Muscle of leg (tissue), 3 donors: ENCODE measurements at regions not wholly inside any gene's neighbourhood (a gene's known extent, or its start where the extent isn't known, plus 50 kb on each side); places are given as distances from the start of the nearest gene placed in this dataset.
"Not testable (repeated sequence)": the region's sequence is repeated elsewhere in the genome, so short reads cannot be mapped to it uniquely, and the experiment has no call there.

ENCODE experiments used
- DNase-seq: peaks from one replicate; pipeline ENCODE4 v3.0.0; 2013
- H3K27ac ChIP-seq: one replicate; pipeline ENCODE4 v1.5.1; 2013; ENCODE audit warnings: mild to moderate bottlenecking, low read length, control low read depth
- H3K27me3 ChIP-seq: one replicate; pipeline ENCODE4 v1.6.1; 2013; ENCODE audit warnings: low read length; ENCODE audit not compliant: control insufficient read depth, insufficient read depth
- H3K36me3 ChIP-seq: one replicate; pipeline ENCODE4 v1.6.1; 2013; ENCODE audit warnings: low read length; ENCODE audit not compliant: control insufficient read depth, insufficient read depth
- H3K4me1 ChIP-seq: one replicate; pipeline ENCODE4 v1.6.1; 2013; ENCODE audit warnings: low read length; ENCODE audit not compliant: control insufficient read depth, insufficient read depth
- H3K4me3 ChIP-seq: one replicate; pipeline ENCODE4 v1.5.1; 2013; ENCODE audit warnings: low read length, control low read depth
- H3K9me3 ChIP-seq: replicated peaks from 2 replicates; pipeline ENCODE4 v1.6.1; 2013; ENCODE audit warnings: low read depth, low read length; ENCODE audit not compliant: control insufficient read depth
- WGBS: methylation state at CpG from one replicate; pipeline ENCODE4 v1.1.5; 2013; ENCODE audit warnings: missing lambda C conversion rate; ENCODE audit not compliant: insufficient coverage; 5-methylcytosine and 5-hydroxymethylcytosine counted together

DNA sequence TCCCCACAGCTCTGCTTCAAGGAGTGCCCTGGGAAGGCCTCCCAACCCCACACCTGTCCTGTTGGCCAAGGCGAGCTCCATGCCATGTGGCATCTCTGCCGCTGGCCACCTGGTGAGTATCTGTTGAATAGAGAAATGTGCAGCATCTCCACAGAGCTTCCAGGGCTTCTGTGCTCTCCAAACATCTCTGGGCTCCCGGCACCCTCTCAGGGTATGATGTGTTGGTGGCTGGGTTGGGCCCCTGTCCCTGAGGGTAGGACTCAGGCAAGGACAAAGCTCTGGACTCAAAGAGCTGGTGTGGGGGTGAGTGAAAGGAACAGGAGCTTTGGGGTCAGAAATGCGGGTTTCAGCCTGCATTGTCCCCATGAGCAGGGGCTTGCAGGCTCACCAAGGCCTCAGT, 88.6 kb downstream of the TMEM121 start:
- WGBS, result no CpG with 5 or more reads among the region's 4 CpGs

DNA sequence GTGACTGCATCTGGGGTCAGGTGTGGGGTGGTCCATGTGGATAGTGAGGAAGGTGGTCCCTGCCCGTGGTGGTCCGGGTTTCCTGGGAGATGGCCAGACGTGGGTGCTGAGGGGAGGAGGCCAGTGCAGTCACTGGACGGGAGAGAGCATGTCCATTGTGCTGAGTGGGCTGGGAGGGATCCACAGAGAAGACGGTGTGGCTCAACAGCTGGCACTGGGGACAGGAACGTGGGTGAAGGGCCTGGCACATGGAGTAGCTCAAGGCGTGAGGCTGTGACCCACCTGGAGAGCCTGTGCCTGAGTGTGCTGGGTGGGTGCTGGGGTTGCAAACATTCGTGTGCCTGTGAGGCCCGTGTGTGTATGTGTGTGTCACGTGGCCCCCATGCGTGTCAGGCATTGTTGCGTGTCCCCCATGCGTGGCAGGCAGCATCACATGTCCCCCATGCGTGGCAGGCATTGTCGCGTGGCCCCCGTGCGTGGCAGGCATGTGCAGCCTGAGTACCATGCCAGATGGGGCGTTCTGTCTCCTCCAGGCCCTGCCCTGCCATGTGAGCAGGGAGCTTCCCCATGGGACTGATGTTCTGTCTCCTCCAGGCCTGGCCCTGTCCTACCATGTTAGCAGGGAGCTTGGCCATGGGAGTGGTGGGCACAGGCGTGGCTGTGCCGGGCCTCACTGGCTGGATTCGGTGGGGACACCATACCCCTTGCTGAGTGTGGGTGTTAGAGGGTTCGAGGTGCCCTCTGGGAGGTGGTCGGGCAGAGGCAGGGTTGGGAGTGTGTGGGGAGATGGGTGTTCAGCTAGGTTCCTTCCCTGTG, 89.8 kb downstream of the TMEM121 start:
- 75% methylated on average over 24 of the region's 24 CpGs for WGBS
- not testable (repeated sequence) for H3K36me3 ChIP-seq, H3K27me3 ChIP-seq, H3K9me3 ChIP-seq, DNase-seq, H3K27ac ChIP-seq, H3K4me1 ChIP-seq, H3K4me3 ChIP-seq

More for the DNA sequence above, 88.6 kb downstream of the TMEM121 start:
- not testable (repeated sequence) for H3K27me3 ChIP-seq, DNase-seq, H3K27ac ChIP-seq, H3K9me3 ChIP-seq, H3K36me3 ChIP-seq, H3K4me1 ChIP-seq, H3K4me3 ChIP-seq

DNA sequence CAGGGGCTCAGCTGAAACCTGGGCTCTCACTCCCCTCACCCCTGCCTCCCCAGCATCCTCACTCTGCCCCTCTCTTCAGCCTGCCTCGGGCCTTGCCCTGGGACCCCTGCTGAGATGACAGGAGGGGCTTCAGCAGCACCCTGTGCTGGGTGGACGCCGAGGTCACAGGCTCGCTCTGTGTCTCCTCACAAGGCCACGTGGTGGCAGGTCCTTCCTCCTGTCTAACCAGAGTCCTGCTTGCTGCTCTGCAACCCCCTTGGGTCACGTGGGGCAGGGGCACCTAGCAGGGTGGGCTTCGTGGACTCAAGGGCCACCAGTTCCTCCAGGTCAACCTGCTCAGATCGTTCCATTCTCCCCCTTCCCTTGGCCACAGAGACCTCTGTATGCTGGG, 90.4 kb downstream of the TMEM121 start:
- 65% methylated on average over 8 of the region's 8 CpGs for WGBS
- Histone ChIP-seq H3K27ac (no peak overlapping the region), H3K4me3 (no peak overlapping the region), H3K9me3 (no peaks in the 10 kb centered on the region), H3K27me3 (no peaks in the 10 kb centered on the region), H3K4me1 (no peaks in the 10 kb centered on the region), H3K36me3 (no peaks in the 10 kb centered on the region)
- DNase-seq, result no peak

DNA sequence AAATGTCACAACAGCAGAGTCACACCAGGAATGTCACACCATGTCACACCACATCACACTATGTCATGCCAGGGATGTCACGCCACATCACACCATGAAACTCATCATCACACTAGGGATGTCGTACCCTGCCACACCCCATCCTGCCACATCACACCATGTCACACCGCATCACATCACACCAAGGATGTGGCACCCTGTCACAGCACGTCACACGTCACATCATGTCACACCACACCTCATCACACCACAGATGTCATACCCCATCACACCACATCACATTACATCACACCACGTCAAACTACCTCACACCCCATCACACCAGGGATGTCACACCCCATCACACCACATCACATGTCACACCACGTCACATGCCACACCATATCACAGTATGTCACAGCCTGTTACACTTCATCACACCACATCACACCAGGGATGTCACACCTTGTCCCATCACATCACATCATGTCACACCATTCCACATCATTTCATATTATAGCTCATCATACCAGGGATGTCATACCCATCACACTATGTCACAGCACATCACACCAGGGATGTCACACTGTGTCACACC, 90.9 kb downstream of the TMEM121 start:
- Histone ChIP-seq H3K27ac (no peak overlapping the region), H3K36me3 (no peaks in the 10 kb centered on the region), H3K4me3 (no peak overlapping the region), H3K4me1 (no peaks in the 10 kb centered on the region), H3K9me3 (no peaks in the 10 kb centered on the region), H3K27me3 (no peaks in the 10 kb centered on the region)
- WGBS, result 79% methylated on average over 7 of the region's 7 CpGs
- DNase-seq, result no peak

DNA sequence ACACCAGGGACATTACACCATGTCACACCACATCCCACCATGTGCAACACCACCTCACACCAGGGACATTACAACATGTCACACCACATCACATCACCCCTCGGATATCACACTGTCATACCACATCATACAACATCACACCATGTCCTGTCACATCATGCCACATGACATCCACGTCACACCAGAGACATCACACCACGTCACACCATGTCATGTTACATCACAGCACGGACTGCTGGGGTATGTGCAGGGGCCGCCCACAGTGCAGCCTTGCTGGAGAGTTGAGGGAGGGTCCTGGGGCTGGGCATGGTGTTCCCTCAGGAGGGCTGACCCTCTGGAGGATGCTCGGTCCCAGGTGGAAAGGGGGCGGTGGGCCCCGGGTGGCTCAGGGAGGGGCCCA, 91.4 kb downstream of the TMEM121 start:
- H3K36me3 ChIP-seq, DNase-seq, H3K27me3 ChIP-seq, H3K4me3 ChIP-seq, H3K27ac ChIP-seq, H3K4me1 ChIP-seq, H3K9me3 ChIP-seq: not testable (repeated sequence)
- WGBS, result no CpG with 5 or more reads among the region's 8 CpGs

DNA sequence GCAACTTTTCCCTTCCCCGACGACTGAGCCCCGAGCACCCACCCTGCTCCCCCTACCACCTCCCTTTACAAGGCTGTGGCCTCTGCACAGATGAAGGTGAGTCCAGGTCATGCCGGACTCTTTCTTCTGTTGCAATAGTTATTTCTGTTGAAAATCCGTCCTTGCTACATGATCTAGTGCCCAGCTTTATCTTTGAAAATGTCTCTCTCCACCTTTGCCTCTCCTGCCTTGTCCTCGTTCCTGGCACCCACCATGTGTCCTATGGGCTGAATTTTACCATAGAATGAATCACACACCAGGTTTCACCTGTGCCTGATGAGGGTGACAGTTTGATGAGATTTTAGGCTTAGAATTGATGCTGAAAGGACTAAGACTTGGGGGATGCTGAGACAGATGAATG, 92.9 kb downstream of the TMEM121 start:
- not testable (repeated sequence) for H3K36me3 ChIP-seq, DNase-seq, H3K27ac ChIP-seq, H3K4me3 ChIP-seq, H3K27me3 ChIP-seq, H3K4me1 ChIP-seq, H3K9me3 ChIP-seq
- 80% methylated on average over 1 of the region's 6 CpGs for WGBS

DNA sequence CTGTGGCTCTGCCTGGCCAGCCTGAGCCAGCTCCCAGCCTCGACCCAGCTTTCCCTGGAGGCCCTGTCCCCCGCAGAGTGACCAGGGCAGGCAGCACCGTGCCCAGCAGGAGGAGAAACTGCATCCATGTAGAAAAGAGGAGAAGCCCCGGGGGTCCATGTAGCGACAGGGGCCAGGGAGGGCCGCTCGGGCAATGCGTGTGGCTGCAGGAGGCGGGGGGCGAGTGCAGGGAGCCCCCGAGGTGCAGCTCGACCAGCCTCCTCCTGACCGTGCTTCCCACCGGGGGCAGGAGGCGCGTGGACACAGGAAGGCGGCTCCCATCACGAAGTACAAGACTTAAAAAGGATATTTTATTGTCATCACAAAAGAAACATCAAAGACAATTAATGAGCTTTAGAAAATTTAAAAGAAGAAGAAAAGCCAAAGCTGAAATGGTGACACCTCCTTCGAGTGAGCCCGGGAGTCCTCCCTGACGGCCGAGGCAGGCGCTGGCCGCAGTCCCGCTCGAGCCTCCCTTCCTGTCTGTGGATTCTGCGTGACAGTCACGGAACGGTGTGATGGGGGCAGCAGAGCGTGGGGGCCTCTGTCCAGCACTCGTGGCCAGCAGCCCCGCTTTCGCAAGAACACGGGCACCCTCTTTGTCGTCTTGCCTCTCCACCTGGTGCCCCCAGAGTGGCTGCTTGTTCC, 93.9 kb downstream of the TMEM121 start:
- H3K4me1 ChIP-seq, H3K36me3 ChIP-seq, DNase-seq, H3K4me3 ChIP-seq, H3K27me3 ChIP-seq, H3K27ac ChIP-seq, H3K9me3 ChIP-seq: not testable (repeated sequence)
- whole genome bisulfite sequencing, result 0% methylated on average over 1 of the region's 35 CpGs

DNA sequence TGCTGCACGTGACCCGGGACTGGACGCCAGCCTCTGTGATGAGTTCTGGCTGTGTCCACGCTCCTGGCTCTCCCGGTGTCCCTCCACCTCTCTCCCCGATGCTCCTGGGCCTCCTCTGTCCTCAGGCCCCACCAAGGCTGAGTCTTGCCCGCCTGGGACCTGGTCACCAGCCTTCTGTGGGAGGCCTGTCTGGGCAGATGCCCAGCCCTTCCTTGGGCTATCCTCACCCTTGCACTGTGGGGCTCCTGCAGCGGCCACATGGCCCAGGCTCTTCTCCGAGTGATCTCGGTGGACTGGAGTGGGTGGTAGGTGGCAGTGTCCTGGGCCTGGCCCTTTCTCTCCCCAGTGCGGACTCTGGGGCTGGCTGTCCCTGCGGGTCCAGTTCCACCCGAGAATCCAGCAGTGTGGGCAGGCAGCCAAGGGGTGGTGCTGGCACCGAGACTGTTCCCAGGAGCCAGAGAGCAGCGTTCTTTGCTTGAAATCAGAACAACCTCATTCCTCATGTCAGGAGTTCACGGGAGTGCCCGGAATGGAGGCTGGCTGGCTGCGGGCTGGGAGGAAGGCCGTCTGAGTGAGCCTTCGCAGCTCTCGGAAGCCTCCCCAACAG, 94.6 kb downstream of the TMEM121 start:
- WGBS, result 64% methylated on average over 2 of the region's 21 CpGs
- not testable (repeated sequence) for H3K4me3 ChIP-seq, H3K9me3 ChIP-seq, DNase-seq, H3K4me1 ChIP-seq, H3K36me3 ChIP-seq, H3K27me3 ChIP-seq, H3K27ac ChIP-seq

DNA sequence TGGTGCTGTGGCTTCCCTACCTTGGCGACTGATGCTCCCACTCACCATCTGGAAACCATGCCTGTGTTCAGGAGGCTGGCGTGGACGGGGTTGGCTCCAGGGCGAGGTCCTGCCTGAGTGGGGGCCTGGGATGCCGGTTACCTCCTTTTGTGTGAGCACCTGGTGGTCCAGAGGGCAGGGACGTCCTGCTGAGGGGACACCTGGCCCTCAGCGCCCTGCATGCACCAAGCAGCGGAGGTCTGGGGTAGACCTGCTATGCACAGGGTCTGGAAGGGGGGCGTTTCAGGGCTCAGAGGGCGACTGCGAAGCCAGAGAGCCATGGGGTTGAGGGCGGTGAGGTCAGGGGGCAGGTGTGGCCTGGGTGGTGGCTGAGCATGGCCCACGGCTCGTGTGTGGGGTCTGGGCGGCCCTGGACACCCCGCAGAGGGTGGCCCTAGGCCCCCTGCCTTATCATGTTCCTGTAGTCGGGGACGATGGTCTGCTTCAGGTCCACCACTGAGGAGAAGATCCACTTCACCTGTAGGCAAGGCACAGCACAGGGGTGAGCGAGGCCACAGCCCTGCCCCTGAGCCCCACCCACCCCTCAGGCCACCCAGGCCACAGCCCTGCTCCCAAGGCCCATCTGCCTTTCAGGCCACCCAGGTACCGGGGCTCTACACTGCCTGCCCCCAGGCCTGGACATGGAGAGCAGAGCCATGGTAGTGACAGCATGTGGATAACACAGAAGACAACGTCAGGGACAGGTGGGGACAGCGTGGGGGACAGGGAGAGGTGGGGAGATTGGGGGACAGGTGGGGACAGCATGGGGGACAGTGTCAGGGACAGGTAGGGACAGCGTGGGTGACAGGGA, 95.3 kb downstream of the TMEM121 start:
- H3K9me3 ChIP-seq, H3K36me3 ChIP-seq, H3K27ac ChIP-seq, H3K4me1 ChIP-seq, H3K4me3 ChIP-seq, H3K27me3 ChIP-seq, DNase-seq: not testable (repeated sequence)
- WGBS, result 75% methylated on average over 21 of the region's 23 CpGs
